NCI-H1436 (cell line): ENCODE measurements at regions not wholly inside any gene's neighbourhood (a gene's known extent, or its start where the extent isn't known, plus 50 kb on each side); places are given as distances from the start of the nearest gene placed in this dataset.

Experiments used
- DNase-seq: peaks from one replicate; lab custom pipeline; 2025; lab: John Stamatoyannopoulos, UW

DNA sequence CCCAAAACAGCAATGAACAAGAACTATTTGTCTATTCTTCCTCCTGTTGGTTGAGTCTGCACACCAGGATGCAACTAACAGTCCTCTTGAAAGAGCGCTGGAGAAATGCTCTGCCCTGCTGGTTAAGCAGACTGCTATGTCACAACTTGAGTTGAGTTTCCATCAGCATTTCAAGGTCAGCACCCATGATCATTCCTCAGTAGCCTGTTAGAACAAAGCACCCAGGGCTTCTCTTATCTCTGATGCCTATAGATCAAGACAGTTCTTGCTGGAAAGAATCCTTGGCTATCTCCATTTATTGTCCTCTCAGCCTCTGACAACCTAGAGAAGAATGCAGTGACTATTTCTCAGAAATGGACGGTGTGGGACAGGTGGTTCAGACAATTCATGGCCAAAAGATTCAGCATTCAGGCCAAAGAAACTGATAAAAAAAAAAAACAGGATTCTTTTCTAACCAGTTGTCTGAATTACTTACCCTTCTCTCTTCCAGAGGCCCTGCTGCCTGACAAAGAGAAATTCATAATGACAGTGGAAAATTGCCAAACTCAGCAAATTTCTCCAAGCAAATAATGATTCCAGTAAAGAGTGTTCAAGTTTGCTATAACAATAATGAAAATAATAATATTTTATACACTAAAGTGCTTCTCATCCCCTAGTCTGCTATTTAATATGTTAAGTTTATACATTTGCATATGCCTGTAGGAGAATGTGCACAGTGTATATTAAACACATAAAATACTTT lies 306.7 kb downstream of the EMP1 start:
- DNase-seq: no peak

GRCh38 chr12:13499008-13499407 lies 302.5 kb downstream of the EMP1 start:
- no peak for DNase-seq

DNA sequence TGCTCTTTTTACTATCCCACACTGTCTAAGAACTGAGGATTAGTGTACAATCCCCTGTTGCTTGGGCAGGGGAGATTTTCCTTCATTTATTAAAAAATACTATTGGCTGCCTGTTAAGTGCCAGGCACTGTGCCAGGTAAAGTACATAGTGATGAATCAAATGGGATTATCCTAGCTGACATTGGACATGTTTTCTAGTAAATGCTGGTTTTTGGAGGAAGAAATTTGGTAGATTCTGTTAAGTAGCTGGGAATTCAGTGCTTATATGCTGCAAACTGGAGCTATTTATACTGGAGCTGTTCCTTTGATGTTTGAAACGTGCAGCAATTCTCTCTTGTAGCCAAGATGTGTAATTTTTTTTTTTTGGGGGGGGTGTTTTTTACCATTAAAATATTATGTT lies 299.6 kb downstream of the EMP1 start:
- no peak for DNase-seq

- no peak for DNase-seq
These were observed 292.7 kb downstream of the EMP1 start for GRCh38 chr12:13489246-13489645.

DNA sequence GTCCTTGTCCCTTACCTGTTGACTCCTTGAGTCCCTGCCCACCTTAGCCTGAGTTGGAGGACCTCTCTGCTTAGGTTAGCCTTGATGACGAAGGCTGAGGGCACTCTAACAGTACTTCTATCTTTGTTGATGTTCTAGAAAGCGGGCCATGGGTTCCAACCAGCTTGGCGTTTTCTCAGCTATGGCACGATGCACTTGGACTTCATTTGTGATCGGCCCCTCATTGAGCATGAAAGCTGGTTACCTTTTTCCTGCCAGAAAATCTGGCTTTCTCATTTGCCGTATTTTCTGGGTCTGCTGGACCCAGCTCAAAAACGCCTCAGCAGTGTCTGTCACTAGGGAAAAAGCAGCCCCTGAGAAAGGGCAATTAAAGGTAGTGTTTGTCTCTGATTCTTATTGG lies 290.8 kb downstream of the EMP1 start:
- no peak for DNase-seq

- no peak for DNase-seq
These were observed 290.3 kb downstream of the EMP1 start for GRCh38 chr12:13486794-13487193.

- no peak for DNase-seq
These were observed 282.2 kb downstream of the EMP1 start for GRCh38 chr12:13478650-13479181.

DNA sequence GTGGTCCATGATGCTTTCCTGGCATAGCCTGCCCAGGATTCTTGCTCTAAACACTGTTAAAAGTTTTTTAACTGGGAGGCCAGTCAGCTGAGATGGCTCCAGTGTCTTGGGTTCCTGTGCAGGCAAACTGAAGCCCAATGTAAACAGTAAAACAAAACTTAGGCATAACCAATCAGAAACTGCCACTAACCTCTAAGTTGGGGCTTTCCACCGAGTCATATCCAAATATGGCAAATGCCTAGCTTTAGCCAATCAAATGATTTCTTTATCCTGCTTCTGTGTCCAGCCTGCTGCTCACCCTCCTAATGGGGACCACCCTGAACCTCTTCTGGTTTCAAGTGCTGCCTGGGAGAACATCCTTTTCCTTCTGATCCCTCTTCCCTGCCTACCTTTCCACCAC lies 277.9 kb downstream of the EMP1 start:
- no peak for DNase-seq

DNA sequence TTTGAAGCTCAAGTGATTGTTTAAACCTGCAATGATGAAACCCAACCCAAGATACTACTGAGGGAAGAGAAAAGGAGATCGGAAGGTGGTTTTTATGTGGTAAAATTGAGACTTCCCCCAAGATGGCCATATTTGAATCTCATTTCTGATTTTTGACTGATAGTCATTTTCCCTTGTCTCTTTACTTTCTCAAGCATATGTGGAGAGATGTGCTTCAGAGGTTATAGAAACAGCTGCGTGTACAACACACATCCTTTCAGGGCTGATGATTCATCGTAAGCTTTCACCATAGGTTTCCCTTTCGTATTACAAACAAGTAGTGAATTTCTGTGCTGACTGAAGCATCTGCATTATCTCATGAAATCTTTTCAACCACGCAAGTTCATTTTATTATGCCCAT lies 276.2 kb downstream of the EMP1 start:
- no peak for DNase-seq

DNA sequence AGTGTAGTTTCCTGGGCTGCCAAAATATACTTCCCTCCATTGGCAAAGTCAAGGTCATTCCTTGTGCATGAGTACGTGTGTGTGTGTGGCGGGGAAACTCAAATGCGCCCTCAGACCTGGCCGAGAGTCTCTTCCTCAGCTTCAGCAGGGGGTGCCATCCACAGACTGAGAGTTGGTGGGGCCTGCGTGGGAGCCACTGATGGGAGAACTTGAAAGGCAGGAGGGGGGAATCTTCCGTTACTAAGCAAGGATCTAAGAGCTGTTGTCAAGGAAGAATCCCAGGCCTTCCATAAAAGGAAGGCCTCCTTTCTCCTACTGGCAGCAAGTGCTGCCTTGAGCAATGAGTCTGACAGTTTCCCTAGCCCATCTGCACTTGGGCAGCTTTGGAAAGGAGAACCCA lies 274.9 kb downstream of the EMP1 start:
- no peak for DNase-seq

- DNase-seq: no peak
These were observed 269.1 kb downstream of the EMP1 start for GRCh38 chr12:13465635-13466034.

DNA sequence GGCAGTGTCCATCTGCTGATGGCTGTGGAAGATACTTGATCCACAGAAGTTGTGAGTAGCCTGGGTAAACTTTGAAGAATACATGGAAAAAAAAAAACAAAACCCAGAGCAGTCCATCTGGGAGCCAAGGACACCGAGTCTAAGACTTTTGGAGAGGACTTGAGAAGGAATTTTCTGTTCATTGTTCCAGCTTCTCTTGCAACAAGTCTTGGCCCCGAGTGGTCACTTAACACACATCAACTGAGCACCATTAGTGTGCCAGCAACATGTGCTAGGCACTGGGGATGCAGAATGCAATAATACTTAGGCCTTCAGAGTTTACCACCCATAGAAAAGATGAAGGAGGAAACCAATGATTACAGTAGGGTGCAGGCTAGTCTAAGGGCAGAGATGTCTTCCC lies 266.7 kb downstream of the EMP1 start:
- no peak for DNase-seq

DNA sequence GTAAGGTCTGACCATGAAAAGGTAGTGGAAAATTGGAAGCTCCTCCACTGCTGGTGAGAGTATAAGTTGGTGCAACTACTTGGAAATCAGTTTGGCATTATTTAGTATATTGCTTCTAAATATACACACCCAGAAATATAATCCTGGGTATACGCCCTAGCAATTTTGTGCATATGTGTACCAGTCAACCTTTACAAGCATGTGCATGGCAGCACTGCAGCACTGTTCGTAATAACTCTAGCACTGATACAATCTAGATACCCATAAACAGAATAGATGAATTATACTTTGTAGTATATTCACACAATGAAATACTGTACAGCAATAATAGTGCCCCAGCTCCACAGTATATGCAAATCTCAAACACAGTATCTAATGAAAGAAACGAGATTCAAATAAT lies 265.9 kb downstream of the EMP1 start:
- no peak for DNase-seq

DNA sequence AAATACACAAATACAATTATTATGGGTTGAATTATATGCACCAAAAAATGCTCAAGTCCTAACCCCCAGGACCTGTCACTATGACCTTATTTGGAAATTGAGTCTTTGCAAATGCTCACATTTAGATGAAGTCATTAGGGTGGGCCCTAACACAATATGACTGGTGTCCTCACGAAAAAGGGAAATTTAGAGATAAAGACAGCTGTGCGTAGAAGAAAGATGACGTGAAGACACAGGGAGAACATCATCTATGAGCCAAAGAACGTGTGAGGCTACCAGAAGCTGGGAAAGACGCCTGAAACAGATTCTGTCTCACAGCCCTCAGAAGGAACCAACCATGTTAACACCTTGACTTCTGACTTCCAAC lies 259.2 kb downstream of the EMP1 start:
- DNase-seq: no peak

DNA sequence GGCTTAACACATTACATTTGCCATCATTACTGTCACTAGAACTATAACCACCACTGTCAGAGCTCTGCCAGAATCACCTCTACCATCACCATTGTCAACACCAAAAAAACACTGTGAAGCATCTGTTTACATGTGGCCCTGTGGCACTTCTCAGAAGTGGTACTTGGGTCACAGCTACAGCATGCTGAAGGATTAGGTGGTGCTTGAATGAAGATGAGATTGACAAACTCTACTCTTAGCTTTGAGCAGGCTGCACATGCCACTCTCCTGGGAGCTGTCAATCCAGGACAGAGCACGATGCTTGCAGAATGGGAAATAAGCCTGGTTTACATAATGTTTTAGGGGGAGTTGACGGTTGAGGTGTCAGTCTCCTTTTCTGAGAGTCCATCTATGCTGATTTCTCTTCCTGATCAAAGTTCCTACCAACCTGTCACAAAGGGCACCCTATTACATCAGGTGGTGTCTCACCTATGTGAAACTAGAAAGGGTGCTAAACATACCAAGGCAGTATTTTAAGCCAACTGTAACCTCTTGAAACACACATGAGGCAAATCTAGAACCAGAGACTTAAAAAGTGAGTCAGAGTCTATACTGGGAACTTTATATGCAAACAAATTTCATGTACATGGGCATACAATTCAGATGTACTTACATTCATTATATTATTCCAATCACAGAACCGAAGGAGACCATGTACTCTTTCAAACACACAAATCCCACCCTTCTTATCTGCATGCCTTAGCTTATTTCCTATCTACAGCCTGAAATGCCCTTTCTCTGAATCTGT lies 258.7 kb downstream of the EMP1 start:
- no peak for DNase-seq

GRCh38 chr12:13452955-13453570 lies 256.5 kb downstream of the EMP1 start:
- no peak for DNase-seq

DNA sequence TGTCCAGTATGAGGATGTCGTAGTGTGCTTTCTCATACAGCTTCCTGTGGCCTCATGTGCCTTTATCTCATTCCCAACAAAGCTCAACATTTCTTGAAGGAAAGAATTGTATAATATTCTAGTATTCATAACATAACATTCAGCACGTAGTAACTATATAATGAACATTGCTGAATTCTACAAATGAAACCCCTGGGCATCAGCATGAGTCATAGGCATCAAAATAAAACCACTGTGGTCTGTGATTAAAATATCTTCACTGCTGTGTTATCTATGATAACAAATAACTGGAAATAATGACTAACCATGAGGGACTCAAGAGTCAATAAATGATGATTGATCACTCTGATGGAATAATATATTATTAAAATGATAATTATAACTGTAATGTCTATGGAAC lies 255.2 kb downstream of the EMP1 start:
- no peak for DNase-seq

GRCh38 chr12:13450231-13451080 lies 253.9 kb downstream of the EMP1 start:
- no peak for DNase-seq

- DNase-seq: no peak
These were observed 247.6 kb downstream of the EMP1 start for GRCh38 chr12:13444076-13444475.

DNA sequence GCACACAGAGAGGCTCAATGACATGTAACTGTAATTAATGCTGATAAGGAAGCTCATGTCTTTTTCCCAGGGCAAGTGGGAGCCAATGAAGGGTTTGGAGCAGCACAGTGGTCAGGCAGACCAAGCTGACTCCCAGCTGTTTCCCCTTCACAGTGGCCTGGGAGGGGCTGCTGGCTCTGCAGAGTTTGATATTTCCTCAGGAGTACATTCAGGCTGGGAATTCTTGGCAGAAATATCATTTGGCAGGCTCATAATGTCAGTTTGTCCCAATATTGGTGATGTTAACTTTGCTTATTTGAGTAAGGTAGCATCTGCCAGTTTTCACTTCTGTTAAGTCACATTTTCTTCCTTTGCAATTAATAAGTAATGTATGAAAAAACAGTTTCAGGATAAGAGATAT lies 247.0 kb downstream of the EMP1 start:
- no peak for DNase-seq

DNA sequence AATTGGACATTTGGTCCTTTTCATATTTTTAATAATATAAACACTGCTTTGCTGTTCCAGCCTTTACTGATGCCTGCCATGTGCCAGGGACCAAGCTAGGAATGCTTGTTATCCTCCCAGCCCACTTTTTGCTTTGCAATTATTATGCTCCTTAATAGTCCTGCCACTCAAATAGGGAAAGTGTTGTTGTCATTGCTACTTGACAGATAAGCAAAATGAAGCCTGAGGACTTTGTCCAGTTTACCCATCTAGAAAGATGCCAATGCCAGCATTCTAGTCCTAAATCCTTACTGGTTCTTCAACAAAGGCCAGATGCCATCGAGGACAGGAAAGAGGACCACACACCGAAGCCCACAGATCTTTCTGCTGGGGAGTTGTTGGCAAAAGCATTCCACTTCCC lies 246.5 kb downstream of the EMP1 start:
- DNase-seq: no peak

GRCh38 chr12:13442457-13442856 lies 245.9 kb downstream of the EMP1 start:
- no peak for DNase-seq
